ENCODE measurements at regions not wholly inside any gene's neighbourhood (a gene's known extent, or its start where the extent isn't known, plus 50 kb on each side); places are given as distances from the start of the nearest gene placed in this dataset.

- TF ChIP-seq ZNF33B (CRISPR knock-in tag; IDR thresholded peaks at IDR 0.05) (no peak), SIX1 (CRISPR knock-in tag; IDR thresholded peaks at IDR 0.05; ENCODE audit: borderline replicate concordance) (peak; percentile 8; the same call in 1 of the 2 replicates), SMAD3 (CRISPR knock-in tag; IDR thresholded peaks at IDR 0.05) (no peak), ZNF225 (CRISPR knock-in tag; IDR thresholded peaks at IDR 0.05) (no peak), ZNF788 (CRISPR knock-in tag; IDR thresholded peaks at IDR 0.05; ENCODE audit: borderline replicate concordance) (peak; percentile 63; the same call in 1 of the 2 replicates), BORCS8-MEF2B (CRISPR knock-in tag; IDR thresholded peaks at IDR 0.05) (no peak), ZNF281 (CRISPR knock-in tag; IDR thresholded peaks at IDR 0.05; ENCODE audit: borderline replicate concordance) (peak; percentile 43; the same call in 1 of the 2 replicates), ZNF678 (CRISPR knock-in tag; IDR thresholded peaks at IDR 0.05) (no peak), HNRNPLL (IDR thresholded peaks at IDR 0.05; ENCODE audit: low read depth, low read length, poor library complexity, severe bottlenecking) (no peak), MIER3 (CRISPR knock-in tag; IDR thresholded peaks at IDR 0.05; ENCODE audit: borderline replicate concordance) (no peak), ZNF724P (CRISPR knock-in tag; IDR thresholded peaks at IDR 0.05; ENCODE audit: borderline replicate concordance) (no peak), GATAD2A (CRISPR knock-in tag; IDR thresholded peaks at IDR 0.05) (peak; percentile 61), PRDM4 (CRISPR knock-in tag; IDR thresholded peaks at IDR 0.05; ENCODE audit: borderline replicate concordance) (no peak), SIX4 (CRISPR knock-in tag; IDR thresholded peaks at IDR 0.05) (no peak), SMARCC2 (IDR thresholded peaks at IDR 0.05) (no peak), REL (CRISPR knock-in tag; conservative IDR thresholded peaks at IDR 0.05) (no peak), ZNF607 (CRISPR knock-in tag; IDR thresholded peaks at IDR 0.05; ENCODE audit: borderline replicate concordance) (no peak), ZNF766 (CRISPR knock-in tag; IDR thresholded peaks at IDR 0.05; ENCODE audit: borderline replicate concordance) (no peak), XRCC5 (optimal IDR thresholded peaks at IDR 0.05; ENCODE audit: low read length) (peak; percentile 47)
These were observed 396.2 kb downstream of the BUD13 start (continued) for GRCh38 chr11:116376547-116376946.

Measured in HepG2 (cell line).